ENCODE measurements at regions not wholly inside any gene's neighbourhood (a gene's known extent, or its start where the extent isn't known, plus 50 kb on each side); places are given as distances from the start of the nearest gene placed in this dataset.

DNA sequence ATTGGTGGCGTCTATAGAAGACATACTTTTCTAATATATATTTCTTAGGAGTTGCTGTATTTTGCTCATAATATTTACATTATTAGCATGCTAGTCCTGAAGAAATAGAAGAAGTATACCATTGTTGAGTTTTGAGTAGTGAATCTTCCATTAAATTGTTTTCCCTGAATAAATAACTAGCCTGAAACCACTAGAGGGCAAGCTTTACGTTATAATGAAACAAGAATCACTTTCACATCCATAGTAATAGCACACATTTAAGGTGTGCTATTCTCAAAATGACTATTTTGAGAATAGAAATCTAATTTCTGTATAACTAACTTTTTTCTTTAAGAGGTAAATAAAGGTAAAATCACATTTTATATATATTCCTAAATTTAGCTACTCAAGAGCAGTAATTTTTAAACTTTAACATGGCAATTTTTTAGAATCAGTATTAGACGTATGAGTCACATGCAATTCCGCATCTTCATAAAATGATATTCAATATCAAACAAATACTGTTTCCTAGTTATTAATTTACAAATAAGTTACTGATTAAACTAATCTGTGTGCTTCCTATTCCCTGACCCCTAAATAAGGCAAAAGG, 213.2 kb upstream of the MANEA start:
- DNase-seq = peak; percentile 33

DNA sequence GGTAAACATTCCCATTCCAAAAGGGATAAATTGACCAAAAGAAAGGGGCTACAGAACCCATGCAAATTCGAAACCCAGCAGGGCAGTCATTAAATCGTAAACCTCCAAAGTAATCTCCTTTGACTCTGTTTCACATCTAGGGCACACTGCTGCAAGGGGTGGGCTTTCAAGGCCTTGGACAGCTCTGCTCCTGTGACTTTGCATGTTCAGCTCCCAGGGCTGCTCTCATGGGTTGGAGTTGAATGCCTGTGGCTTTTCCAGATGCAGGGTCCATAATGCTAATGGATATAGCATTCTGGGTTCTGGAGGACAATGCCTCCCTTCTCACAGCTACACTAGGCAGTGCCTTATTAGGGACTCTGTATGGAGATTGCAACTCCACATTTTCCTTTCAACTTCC, 211.9 kb upstream of the MANEA start:
- no peak for DNase-seq

- no peak for DNase-seq
Observed at GRCh38 chr6:95366414-95366813, 210.9 kb upstream of the MANEA start.

DNA sequence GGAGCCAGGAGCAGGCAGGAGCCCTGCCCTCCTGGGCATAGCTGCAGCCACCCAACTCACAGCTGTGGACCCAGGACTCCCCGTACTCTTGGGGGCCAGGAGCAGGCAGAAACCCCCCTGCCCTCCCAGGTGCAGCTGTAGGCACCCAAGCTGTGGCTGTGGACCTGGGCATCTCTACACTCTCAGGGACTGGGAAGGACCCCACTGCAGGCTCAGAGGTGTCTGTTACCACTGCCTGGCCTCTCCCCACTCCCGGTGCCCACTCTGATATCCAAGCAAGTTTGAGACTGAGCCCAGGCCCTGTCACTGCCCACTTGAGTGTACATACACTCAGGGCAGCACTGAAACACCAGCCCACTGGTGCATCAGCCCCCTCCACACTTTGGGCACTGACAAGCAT, 193.5 kb upstream of the MANEA start:
- DNase-seq = no peak

DNA sequence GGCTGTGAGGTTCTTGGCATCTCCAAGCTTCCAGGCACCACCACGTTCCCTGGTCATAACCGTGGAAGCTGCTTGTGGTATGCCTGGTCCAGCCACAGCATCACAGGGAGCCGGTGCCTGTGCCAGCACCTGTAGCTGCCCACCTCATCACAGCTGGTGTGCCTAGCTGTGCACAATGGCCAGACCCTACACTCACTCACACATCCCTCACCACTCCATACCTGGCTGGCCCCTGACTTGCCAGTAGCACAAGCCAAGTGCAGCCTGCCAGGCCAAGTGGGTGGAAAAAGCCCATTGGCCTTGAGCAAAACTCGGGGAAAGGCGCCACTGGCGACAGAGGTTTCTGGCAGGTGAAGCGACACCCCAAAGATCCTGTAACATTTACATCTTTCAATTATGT, 192.3 kb upstream of the MANEA start:
- no peak for DNase-seq

DNA sequence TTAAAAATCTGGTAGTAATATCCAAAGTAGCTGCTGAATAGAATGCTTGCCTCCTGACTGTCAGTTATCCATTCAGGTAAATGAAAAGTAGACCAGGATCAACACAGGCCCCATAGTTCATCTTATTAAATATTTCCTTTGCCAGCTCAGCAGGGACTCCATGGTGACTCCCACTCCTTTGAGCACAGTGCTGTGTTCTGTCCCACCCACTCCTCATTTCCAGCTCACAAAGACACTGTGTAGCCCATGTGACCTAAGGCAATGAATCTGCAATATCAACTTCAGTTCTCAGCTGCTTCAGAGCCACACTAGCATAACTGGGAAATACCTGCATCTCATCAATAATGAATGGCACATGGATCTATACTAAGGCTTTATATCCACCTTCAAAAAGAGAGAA, 189.5 kb upstream of the MANEA start:
- no peak for DNase-seq

GRCh38 chr6:95404777-95405176, 172.6 kb upstream of the MANEA start:
- DNase-seq = no peak

GRCh38 chr6:95408111-95408510, 169.2 kb upstream of the MANEA start:
- DNase-seq = no peak

DNA sequence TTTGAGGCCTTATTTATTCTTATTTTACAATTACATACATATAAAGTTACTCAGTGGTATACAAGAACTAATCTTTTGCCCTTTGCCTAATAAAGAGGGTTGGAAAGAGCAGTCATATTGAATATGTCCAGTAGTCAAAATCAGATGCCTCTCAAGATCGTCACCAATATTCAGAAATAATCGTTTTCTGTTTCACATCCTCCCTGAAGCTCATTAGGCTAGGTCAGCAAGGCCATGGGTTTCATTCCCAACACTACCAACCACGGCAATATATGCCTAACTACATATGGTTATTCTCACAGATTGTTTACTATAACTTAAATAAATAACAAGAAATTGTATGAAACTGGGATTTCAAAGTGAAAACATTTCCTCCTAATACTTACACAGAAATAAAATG, 167.2 kb upstream of the MANEA start:
- no peak for DNase-seq

DNA sequence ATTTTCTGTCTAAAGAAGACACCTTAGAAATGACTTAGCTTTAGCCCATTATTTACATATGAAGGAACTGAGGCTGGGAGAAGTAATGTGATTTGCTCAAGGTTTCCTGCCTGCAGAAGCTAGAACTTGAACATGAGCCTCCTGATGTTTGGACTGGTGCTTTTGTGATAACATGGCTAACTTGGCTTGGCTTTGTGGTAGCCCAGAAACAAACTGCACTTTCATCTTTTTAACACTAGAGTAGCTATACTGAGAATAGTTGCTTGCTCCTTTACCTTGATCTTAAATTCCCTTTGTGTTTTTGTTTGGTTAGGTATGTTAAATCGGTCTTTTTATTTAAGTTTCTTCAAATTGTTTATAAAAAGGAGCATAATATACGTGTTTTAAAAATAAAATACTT, 163.5 kb upstream of the MANEA start:
- no peak for DNase-seq

DNA sequence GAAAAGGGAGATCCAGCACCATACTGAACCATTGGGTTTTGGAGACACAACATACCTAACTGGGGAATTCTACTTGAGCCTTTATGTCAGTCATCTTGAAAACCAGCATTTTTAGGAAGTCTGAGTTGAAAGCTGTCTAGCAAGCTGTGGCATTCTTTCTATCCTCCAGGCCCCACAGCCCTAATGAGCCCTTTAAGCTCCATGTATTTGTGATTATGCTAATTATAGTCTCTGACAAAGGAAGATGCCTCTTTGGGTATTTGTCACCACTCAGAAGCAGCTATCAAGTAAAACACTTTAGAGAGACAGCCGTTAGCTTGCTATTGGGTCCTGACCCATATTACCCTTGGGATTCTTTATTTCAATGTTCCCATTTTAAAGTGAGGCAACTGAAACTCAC, 159.5 kb upstream of the MANEA start:
- no peak for DNase-seq

DNA sequence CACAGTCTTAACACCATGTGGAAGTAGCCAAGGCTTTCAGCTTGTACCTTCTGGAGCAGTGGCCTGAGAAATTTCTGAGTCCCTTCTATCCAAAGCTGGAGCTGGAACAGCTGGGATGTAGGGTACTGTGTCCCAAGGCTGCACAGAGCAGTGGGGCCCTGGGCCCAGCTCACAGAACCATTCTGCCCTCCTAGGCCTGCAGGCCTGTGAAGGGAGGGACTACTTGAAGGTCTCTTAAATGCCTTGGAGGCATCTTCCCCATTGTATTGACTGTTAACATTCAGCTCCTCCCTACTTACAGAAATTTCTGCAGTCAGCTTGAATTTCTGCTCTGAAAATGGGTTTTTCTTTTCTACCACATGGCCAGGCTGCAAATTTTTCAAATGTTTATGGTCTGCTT, 156.5 kb upstream of the MANEA start:
- no peak for DNase-seq

DNA sequence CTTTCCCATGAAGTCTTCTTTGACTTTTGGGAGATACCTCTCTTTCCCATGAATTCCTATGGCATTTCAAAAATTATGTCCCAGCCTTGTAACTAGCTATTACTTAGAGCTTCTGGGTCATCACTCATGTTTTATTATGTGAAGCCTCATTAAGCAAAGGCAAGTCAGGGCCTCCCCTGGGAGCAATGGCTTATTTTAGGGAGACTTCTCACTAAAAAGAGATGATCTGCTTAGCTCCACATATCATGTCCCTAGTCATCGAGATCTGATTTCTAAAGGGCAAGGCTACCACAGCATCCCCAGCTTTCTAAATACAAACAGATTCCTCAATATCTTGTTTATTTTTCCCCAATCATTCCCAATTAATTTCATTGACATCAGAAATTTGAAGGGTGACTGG, 154.0 kb upstream of the MANEA start:
- DNase-seq = no peak

GRCh38 chr6:95431637-95432228, 145.6 kb upstream of the MANEA start:
- DNase-seq = peak; percentile 29

- no peak for DNase-seq
Observed at GRCh38 chr6:95439741-95440140, 137.6 kb upstream of the MANEA start.

DNA sequence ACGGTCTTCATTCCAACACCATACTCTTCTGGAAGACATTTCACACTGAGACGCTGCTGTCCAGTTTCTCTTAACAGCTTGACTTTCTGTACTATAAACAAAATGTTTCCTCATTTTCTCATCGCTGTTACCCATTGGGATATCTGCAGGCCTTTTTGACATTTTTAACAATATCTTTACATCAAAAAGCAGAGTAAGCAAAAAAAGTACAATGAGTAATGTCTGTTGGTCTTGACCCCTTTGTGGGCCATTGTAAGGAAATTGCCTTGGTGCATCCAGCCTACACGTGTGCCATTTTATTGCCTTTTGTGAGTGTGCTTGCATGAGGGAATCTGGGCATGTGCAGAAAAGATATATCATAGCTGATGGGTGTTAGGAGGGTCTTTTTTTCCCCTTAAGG, 129.1 kb upstream of the MANEA start:
- DNase-seq = no peak

DNA sequence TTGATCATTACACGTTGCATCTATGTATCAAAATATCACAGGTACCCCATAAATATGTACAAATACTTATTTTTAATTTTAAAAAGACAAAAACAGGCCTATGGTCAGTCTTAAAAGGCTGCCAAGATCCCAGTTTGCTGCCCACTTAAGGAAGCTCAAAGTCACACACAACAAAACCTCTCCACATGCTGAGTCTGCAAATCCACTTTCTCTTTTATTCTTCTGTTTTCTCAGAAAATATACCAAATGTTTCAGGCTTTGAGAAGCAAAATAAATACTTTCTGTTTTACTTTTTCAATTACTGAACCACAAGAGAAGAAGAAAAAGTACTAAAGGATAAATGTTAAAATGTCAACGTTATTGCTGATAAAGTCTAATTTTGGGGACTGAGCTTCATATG, 107.8 kb upstream of the MANEA start:
- no peak for DNase-seq

DNA sequence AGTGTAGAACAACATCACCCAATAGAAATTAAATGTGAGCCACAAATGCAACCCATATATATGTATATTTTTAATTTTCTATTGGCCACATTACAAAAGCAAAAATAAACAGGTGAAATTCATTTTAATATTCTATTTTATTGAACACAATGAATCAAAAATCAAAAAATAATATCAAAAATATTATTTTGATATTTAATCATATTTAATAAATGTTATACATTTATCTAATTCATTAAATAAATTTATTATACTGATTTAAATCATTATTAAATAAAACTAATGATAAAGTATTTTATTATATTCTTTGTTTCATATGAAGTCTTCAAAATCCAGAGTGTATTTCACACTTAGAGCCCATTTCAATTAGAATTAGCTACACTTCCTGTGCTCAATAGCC, 98.4 kb upstream of the MANEA start:
- DNase-seq = no peak

DNA sequence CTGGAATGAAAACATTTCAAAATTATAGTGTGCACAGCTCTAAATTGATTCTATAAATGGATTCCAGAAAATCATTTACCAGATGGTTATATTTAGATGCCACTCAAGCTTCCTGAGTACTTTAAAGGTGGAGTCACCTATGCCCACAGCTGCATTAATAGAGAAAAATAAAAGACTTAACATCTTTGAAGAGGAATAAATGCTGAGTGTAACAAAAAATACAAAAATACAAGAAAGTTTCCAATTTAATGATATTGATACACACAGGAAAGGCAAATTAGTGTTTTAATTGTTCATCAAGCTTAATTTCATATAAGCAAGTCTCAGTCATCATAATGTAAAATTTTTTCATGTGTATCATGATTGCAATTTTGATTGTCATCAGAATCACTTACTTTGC, 89.5 kb upstream of the MANEA start:
- DNase-seq = no peak

DNA sequence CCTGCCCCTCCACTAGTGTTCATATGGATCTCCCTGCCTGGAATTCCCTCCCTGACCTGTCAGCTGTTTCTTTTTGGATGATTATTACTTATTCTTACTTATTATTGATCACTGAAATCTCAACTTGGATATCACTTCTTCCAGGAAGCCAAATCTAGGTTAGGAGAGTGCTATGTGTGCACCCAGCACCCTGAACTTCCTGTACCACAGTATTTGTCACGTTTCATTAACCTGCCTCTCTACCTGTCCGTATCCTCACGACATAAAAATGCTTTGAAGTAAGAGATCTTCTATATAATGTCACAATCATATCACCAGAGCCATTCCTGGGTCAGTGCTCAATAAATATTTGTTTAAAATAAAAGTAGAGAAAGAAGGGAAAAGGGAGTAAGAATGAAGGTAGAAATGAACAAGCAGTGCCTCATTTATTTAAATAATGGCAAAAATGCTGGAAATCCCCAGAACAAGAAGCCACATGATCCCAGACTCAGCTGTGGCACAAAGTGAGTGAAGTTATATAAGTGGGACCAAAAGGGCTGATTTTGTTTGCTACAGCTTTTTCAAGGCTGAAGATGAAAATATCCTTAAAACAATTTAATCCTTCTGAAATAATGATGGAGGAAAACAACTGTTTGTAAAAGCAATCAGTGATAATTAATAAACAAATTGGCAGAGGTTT, 88.0 kb upstream of the MANEA start:
- no peak for DNase-seq

DNA sequence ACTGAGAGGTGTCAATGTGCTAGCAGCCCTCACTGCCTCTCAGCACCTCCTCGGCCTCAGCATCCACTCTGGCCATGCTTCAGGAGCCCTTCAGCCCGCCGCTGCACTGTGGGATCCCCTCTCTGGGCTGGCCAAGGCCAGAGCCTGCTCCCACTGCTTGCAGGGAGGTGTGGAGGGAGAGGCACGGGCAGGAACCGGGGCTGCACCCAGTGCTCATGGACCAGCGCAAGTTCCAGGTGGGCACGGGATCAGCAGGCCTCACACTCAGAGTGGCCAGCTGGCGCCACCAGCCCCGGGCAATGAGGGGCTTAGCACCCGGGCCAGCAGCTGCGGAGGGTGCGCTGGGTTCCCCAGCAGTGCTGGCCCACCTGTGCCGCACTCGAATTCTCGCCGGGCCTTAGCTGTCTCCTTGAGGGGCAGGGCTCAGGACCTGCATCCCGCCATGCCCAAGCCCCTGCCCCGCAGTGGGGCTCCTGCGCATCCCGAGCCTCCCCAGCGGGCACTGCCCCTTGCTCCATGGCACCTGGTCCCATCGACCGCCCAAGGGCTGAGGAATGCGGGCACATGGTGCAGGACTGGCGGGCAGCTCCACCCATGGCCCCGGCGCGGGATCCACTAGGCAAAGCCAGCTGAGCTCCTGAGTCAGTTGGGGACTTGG, 80.4 kb upstream of the MANEA start:
- DNase-seq = no peak

DNA sequence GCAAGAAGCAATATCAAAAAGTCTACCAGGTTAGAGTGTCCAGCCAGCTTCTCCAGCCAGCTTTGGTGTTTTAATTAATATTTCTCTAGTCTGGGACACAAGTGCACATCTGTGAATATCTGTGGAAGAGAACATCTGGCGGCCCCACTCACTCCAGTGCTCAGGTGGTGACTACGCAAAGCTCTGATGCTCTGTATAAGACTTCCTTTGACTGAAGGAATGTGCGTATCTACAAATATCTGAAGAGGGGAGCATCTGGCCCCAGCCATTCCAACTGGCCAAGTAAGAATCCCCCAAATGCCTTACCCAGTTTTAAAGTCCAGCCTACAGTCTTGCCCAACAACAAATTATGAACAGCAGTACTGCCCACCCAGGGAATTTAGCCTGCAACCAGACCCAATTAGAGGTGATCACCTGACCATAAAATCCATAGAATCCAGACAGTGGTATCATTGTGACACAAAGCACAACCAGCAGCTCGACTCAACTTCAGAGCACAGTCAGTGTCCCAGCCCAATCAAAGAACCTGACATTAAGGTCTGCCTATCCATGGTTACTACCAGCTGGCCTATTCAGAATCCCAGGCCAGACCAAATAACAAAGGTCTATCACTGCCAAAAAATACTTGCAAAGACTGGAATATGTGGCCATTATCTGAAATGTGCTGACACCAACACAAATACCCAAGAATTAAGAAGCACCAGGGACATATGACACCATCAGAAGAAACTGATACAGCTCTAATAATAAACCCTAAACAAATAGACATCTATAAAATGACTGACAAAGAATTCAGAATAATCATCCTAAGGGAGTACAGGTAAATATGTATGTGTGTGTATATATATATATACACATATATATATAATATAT, 76.1 kb upstream of the MANEA start:
- DNase-seq = no peak

DNA sequence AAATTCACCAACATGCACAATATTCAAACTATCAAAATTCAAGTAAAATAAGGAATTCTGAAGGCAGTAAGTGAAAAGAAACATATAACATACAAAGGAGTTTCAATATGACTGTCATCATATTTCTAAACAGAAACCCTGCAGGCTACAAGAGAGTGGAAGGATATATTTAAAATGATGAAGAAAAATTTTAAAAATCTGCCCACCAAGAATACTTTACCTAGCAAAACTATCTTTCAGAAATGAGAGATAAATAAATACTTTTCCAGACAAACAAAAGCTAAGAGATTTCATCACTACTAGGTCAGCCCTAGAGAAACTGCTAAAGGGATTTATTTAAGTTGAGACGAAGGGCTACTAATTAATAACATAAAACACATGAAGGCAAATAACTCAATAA, 73.8 kb upstream of the MANEA start:
- no peak for DNase-seq

Data from activated CD4-positive, alpha-beta T cell treated with anti-CD3 and anti-CD28 coated beads, Interleukin-2, amount 50 U/mL, for 16 hours (primary cell).